CD14-positive monocyte (primary cell): ENCODE measurements at regions not wholly inside any gene's neighbourhood (a gene's known extent, or its start where the extent isn't known, plus 50 kb on each side); places are given as distances from the start of the nearest gene placed in this dataset.

Experiments used
- DNase-seq, 3 donors: peaks; one replicate each; pipeline ENCODE4 v3.0.0-alpha.2; 2011 to 2022
- H2AFZ ChIP-seq: 2 replicates; pipeline ENCODE4 v1.6.0; 2012; ENCODE audit warnings: mild to moderate bottlenecking, low read depth, low read length, inconsistent platforms; ENCODE audit not compliant: insufficient read depth, poor library complexity, severe bottlenecking
- H3K27ac ChIP-seq, 2 donors: 1 replicate in 1 of 2; 2 replicates in 1 of 2; pipeline ENCODE4 v1.5.1; 2012 to 2013; ENCODE audit warnings: low read length in 2 of 2, control low read depth in 1 of 2, inconsistent platforms in 1 of 2, low read depth in 1 of 2, mild to moderate bottlenecking in 1 of 2
- H3K27me3 ChIP-seq, 2 donors: one replicate each; pipeline versions ENCODE4 v1.6.0 to v1.6.1; 2011 to 2013; ENCODE audit warnings: low read length in 2 of 2; ENCODE audit not compliant: control insufficient read depth in 2 of 2, insufficient read depth in 2 of 2
- H3K36me3 ChIP-seq, 2 donors: replicated peaks in 1 of 2; 1 replicate in 1 of 2; 2 replicates in 1 of 2; pipeline versions ENCODE4 v1.5.1 to v1.6.1; 2012 to 2013; ENCODE audit warnings: low read length in 2 of 2, control low read depth in 1 of 2, inconsistent platforms in 1 of 2, mild to moderate bottlenecking in 1 of 2; ENCODE audit not compliant: insufficient read depth in 2 of 2, control insufficient read depth in 1 of 2
- H3K4me1 ChIP-seq, 2 donors: 1 replicate in 1 of 2; 2 replicates in 1 of 2; pipeline versions ENCODE4 v1.5.1 to v1.6.1; 2012 to 2013; ENCODE audit warnings: low read length in 2 of 2, control low read depth in 1 of 2, inconsistent platforms in 1 of 2, mild to moderate bottlenecking in 1 of 2, moderate library complexity in 1 of 2; ENCODE audit not compliant: insufficient read depth in 2 of 2, control insufficient read depth in 1 of 2
- H3K4me2 ChIP-seq: replicated peaks from 2 replicates; pipeline ENCODE3; 2012; ENCODE audit warnings: low read length, moderate library complexity, mild to moderate bottlenecking; ENCODE audit not compliant: poor library complexity, severe bottlenecking; ENCODE audit errors: extremely low read depth
- H3K4me3 ChIP-seq, 3 experiments: fragments of 200-600 bp in 1 of 3; sonication (generic) in 1 of 3; replicated peaks in 1 of 3; 1 replicate in 2 of 3; 2 replicates in 1 of 3; pipeline ENCODE4 v1.5.1; 2011 to 2013; ENCODE audit warnings: low read length in 3 of 3, mild to moderate bottlenecking in 3 of 3, control low read depth in 2 of 3, low read depth in 2 of 3, inconsistent platforms in 1 of 3, moderate library complexity in 1 of 3
- H3K79me2 ChIP-seq: 2 replicates; pipeline ENCODE4 v1.6.0; 2012; ENCODE audit warnings: mild to moderate bottlenecking, control low read depth, inconsistent platforms, low read length, moderate library complexity; ENCODE audit not compliant: insufficient read depth
- H3K9ac ChIP-seq: 2 replicates; pipeline ENCODE4 v1.6.0; 2017; ENCODE audit warnings: low read length, mild to moderate bottlenecking; ENCODE audit not compliant: insufficient read depth, poor library complexity, severe bottlenecking
- H3K9me3 ChIP-seq, 2 donors: replicated peaks in 1 of 2; 1 replicate in 1 of 2; 2 replicates in 1 of 2; pipeline versions ENCODE4 v1.5.1 to v1.6.1; 2012 to 2013; ENCODE audit warnings: low read length in 2 of 2, control low read depth in 1 of 2; ENCODE audit not compliant: control insufficient read depth in 1 of 2, insufficient read depth in 1 of 2
- H4K20me1 ChIP-seq: 2 replicates; pipeline ENCODE4 v1.6.0; 2012; ENCODE audit warnings: mild to moderate bottlenecking, low read length, control low read depth, moderate library complexity; ENCODE audit not compliant: insufficient read depth
- H3K27ac Mint-ChIP-seq, 7 donors: one replicate each; pipeline ENCODE4 v1.8.0; 2020; ENCODE audit warnings: mild to moderate bottlenecking in 7 of 7, mixed read lengths in 7 of 7, moderate library complexity in 6 of 7, inconsistent platforms in 2 of 7
- H3K27me3 Mint-ChIP-seq, 3 donors: one replicate each; pipeline ENCODE4 v1.8.0; 2021 to 2022; ENCODE audit warnings: low read depth in 3 of 3, mild to moderate bottlenecking in 3 of 3, mixed read lengths in 3 of 3, moderate library complexity in 3 of 3, inconsistent platforms in 1 of 3
- H3K36me3 Mint-ChIP-seq, 2 donors: one replicate each; pipeline ENCODE4 v1.8.0; 2020; ENCODE audit warnings: mixed read lengths in 2 of 2, inconsistent platforms in 1 of 2, mild to moderate bottlenecking in 1 of 2
- H3K4me1 Mint-ChIP-seq: one replicate; pipeline ENCODE4 v1.8.0; 2020; ENCODE audit warnings: mild to moderate bottlenecking, mixed read lengths
- H3K4me3 Mint-ChIP-seq, 2 donors: one replicate each; pipeline ENCODE4 v1.8.0; 2020; ENCODE audit warnings: mild to moderate bottlenecking in 2 of 2, mixed read lengths in 2 of 2, moderate library complexity in 1 of 2
- H3K9me3 Mint-ChIP-seq, 7 donors: one replicate each; pipeline ENCODE4 v1.8.0; 2020 to 2022; ENCODE audit warnings: mixed read lengths in 7 of 7, mild to moderate bottlenecking in 6 of 7, moderate library complexity in 6 of 7, inconsistent platforms in 2 of 7
- WGBS: methylation state at CpG from one replicate; pipeline ENCODE4 v1.1.5; 2013; ENCODE audit warnings: missing lambda C conversion rate; ENCODE audit not compliant: insufficient coverage; 5-methylcytosine and 5-hydroxymethylcytosine counted together
- intact Hi-C, 2 donors: fragments of 100-400 bp; cut with micrococcal nuclease; formaldehyde crosslinking; loops; one replicate each; pipeline versions ENCODE4 v1.15.0 to v1.15.1; 2023
- TF ChIP-seq, protein P1 (sequence below): fragments of 200-600 bp; IDR thresholded peaks from one replicate; pipeline ENCODE4 v1.8.0; 2022; ENCODE audit warnings: antibody characterized with exemption, mild to moderate bottlenecking

DNA sequence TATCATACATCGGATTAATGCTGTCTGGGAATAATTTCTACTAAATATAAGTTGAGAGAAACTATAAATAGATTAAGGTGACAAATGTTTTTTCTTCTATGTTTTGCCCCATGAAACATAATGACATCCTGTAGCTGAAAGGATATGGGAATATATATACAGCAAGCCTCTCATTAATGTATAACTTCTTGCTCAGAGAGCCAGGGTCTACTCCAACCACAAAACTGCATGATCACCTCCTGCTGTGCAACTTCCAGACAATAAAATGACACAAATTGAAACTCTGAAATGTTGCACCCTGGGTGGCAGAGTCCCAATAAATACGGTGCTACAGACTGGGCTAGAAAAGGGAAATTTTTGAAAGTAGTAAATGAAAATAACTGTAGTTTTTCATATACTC is 571.9 kb upstream of the CBLB start:
- no peak overlapping the region for H2AFZ ChIP-seq
- Mint-ChIP-seq H3K27ac (no peak overlapping the region), H3K4me1 (no peaks in the 10 kb centered on the region), H3K9me3 (peaks cover 0 to 8% (median 5%) of the 10 kb centered on the region in 7 donors), H3K4me3 (no peak overlapping the region), H3K27me3 (peaks cover 0 to 2% (median 1%) of the 10 kb centered on the region in 3 donors), H3K36me3 (no peaks in the 10 kb centered on the region)
- H3K4me1 ChIP-seq = no peaks in the 10 kb centered on the region
- intact Hi-C loops = no loop called here
- H3K27ac ChIP-seq = no peak overlapping the region
- TF ChIP-seq, protein P1, sequence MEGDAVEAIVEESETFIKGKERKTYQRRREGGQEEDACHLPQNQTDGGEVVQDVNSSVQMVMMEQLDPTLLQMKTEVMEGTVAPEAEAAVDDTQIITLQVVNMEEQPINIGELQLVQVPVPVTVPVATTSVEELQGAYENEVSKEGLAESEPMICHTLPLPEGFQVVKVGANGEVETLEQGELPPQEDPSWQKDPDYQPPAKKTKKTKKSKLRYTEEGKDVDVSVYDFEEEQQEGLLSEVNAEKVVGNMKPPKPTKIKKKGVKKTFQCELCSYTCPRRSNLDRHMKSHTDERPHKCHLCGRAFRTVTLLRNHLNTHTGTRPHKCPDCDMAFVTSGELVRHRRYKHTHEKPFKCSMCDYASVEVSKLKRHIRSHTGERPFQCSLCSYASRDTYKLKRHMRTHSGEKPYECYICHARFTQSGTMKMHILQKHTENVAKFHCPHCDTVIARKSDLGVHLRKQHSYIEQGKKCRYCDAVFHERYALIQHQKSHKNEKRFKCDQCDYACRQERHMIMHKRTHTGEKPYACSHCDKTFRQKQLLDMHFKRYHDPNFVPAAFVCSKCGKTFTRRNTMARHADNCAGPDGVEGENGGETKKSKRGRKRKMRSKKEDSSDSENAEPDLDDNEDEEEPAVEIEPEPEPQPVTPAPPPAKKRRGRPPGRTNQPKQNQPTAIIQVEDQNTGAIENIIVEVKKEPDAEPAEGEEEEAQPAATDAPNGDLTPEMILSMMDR = no peak
- no peaks in the 10 kb centered on the region for H3K27me3 ChIP-seq
- no peaks in the 10 kb centered on the region for H4K20me1 ChIP-seq
- no peak for DNase-seq
- H3K36me3 ChIP-seq = no peaks in the 10 kb centered on the region
- WGBS = no CpG with 5 or more reads among the region's 2 CpGs
- no peak overlapping the region for H3K9ac ChIP-seq
- no peak overlapping the region for H3K4me3 ChIP-seq
- H3K79me2 ChIP-seq = no peaks in the 10 kb centered on the region
- no peak overlapping the region for H3K4me2 ChIP-seq
- H3K9me3 ChIP-seq = no peaks in the 10 kb centered on the region

DNA sequence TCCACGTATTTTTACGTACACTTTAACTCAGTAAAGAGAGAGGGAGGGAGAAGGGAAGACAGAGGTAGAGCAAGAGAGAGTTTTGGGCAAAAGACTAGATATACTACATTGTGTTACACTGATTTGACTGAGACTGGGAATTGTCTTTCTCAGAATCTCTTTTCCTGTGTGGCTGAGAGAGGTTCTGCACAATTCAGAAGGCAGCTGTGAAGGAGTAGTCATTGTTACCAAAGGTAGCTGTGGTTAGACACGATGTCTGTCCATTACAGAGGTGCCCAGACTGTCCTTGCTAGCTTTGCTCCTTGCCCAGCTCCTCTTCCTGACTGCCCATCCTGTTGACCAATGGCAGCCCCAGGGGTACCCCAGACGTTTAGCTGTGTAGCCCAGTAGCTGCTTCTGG is 577.5 kb upstream of the CBLB start:
- no peak for DNase-seq
- H3K36me3 Mint-ChIP-seq = no peaks in the 10 kb centered on the region
- Histone ChIP-seq H3K9me3 (no peaks in the 10 kb centered on the region), H3K9ac (no peak overlapping the region), H4K20me1 (no peaks in the 10 kb centered on the region), H3K4me2 (no peak overlapping the region), H3K36me3 (no peaks in the 10 kb centered on the region), H3K27me3 (no peaks in the 10 kb centered on the region), H2AFZ (no peak overlapping the region), H3K4me3 (no peak overlapping the region), H3K4me1 (no peaks in the 10 kb centered on the region), H3K79me2 (no peaks in the 10 kb centered on the region), H3K27ac (no peak overlapping the region)
- WGBS = 75% methylated on average over 2 of the region's 4 CpGs
- H3K27ac Mint-ChIP-seq = peak overlapping the region in 1 of 7 donors; percentile 63
- no peaks in the 10 kb centered on the region for H3K4me1 Mint-ChIP-seq
- TF ChIP-seq, protein P1 = no peak
- H3K4me3 Mint-ChIP-seq = no peak overlapping the region
- intact Hi-C loops = no loop called here
- peaks cover 0 to 2% (median 0%) of the 10 kb centered on the region in 3 donors for H3K27me3 Mint-ChIP-seq
- H3K9me3 Mint-ChIP-seq = peaks cover 0 to 7% (median 3%) of the 10 kb centered on the region in 7 donors
